ENCODE measurements at regions not wholly inside any gene's neighbourhood (a gene's known extent, or its start where the extent isn't known, plus 50 kb on each side); places are given as distances from the start of the nearest gene placed in this dataset.

- H3K36me3 ChIP-seq (ENCODE audit: control insufficient read depth in 2 of 3, insufficient read depth in 3 of 3, low read length in 3 of 3) = no peaks in the 10 kb centered on the region
- H3K9me3 ChIP-seq (ENCODE audit: control insufficient read depth in 2 of 3, insufficient read depth in 1 of 3, low read length in 3 of 3) = no peaks in the 10 kb centered on the region
- no peaks in the 10 kb centered on the region for H3K27me3 ChIP-seq (ENCODE audit: control insufficient read depth, insufficient read depth, low read length)
- no peaks in the 10 kb centered on the region for H3K4me1 ChIP-seq (ENCODE audit: control insufficient read depth in 2 of 3, insufficient read depth in 2 of 3, low read depth in 1 of 3, low read length in 3 of 3)
- no peak overlapping the region for H3K9ac ChIP-seq (ENCODE audit: low read length in 3 of 3)
- FAIRE-seq (no peak), DNase-seq (no peak)
- H3K4me3 ChIP-seq (ENCODE audit: low read length in 3 of 3) = no peak overlapping the region
- H3K27ac ChIP-seq (ENCODE audit: low read depth in 2 of 2, low read length in 2 of 2) = no peak overlapping the region
- no peak for TF ChIP-seq CTCF (IDR thresholded peaks at IDR 0.05; ENCODE audit: borderline replicate concordance, extremely low read depth, insufficient read depth)
- intact Hi-C loops (cut with DNase I) = no loop called here
Measured at GRCh38 chr4:62328526-62328925, 1128.4 kb downstream of the ADGRL3 start.

GRCh38 chr4:62327612-62328297 lies 1127.6 kb downstream of the ADGRL3 start:
- Histone ChIP-seq H3K9ac (ENCODE audit: low read length in 3 of 3) (no peak overlapping the region), H3K27me3 (ENCODE audit: control insufficient read depth, insufficient read depth, low read length) (no peaks in the 10 kb centered on the region), H3K27ac (ENCODE audit: low read depth in 2 of 2, low read length in 2 of 2) (no peak overlapping the region), H3K9me3 (ENCODE audit: control insufficient read depth in 2 of 3, insufficient read depth in 1 of 3, low read length in 3 of 3) (no peaks in the 10 kb centered on the region), H3K4me3 (ENCODE audit: low read length in 3 of 3) (no peak overlapping the region), H3K36me3 (ENCODE audit: control insufficient read depth in 2 of 3, insufficient read depth in 3 of 3, low read length in 3 of 3) (no peaks in the 10 kb centered on the region), H3K4me1 (ENCODE audit: control insufficient read depth in 2 of 3, insufficient read depth in 2 of 3, low read depth in 1 of 3, low read length in 3 of 3) (no peaks in the 10 kb centered on the region)
- DNase-seq = no peak
- no peak for FAIRE-seq
- intact Hi-C loops (cut with DNase I) = no loop called here
- no peak for TF ChIP-seq CTCF (IDR thresholded peaks at IDR 0.05; ENCODE audit: borderline replicate concordance, extremely low read depth, insufficient read depth)

GRCh38 chr4:62324215-62324614 lies 1124.1 kb downstream of the ADGRL3 start:
- Histone ChIP-seq H3K36me3 (ENCODE audit: control insufficient read depth in 2 of 3, insufficient read depth in 3 of 3, low read length in 3 of 3) (no peaks in the 10 kb centered on the region), H3K4me3 (ENCODE audit: low read length in 3 of 3) (no peak overlapping the region), H3K4me1 (ENCODE audit: control insufficient read depth in 2 of 3, insufficient read depth in 2 of 3, low read depth in 1 of 3, low read length in 3 of 3) (no peaks in the 10 kb centered on the region), H3K9me3 (ENCODE audit: control insufficient read depth in 2 of 3, insufficient read depth in 1 of 3, low read length in 3 of 3) (no peaks in the 10 kb centered on the region), H3K9ac (ENCODE audit: low read length in 3 of 3) (no peak overlapping the region), H3K27me3 (ENCODE audit: control insufficient read depth, insufficient read depth, low read length) (no peaks in the 10 kb centered on the region), H3K27ac (ENCODE audit: low read depth in 2 of 2, low read length in 2 of 2) (no peak overlapping the region)
- DNase-seq = no peak
- no peak for TF ChIP-seq CTCF (IDR thresholded peaks at IDR 0.05; ENCODE audit: borderline replicate concordance, extremely low read depth, insufficient read depth)
- intact Hi-C loops (cut with DNase I) = no loop called here
- FAIRE-seq = no peak

GRCh38 chr4:62320612-62321011 lies 1120.5 kb downstream of the ADGRL3 start:
- FAIRE-seq = no peak
- H3K4me1 ChIP-seq (ENCODE audit: control insufficient read depth in 2 of 3, insufficient read depth in 2 of 3, low read depth in 1 of 3, low read length in 3 of 3) = no peaks in the 10 kb centered on the region
- TF ChIP-seq CTCF (IDR thresholded peaks at IDR 0.05; ENCODE audit: borderline replicate concordance, extremely low read depth, insufficient read depth) = no peak

More at GRCh38 chr4:62320612-62321011, 1120.5 kb downstream of the ADGRL3 start:
- Histone ChIP-seq H3K9ac (ENCODE audit: low read length in 3 of 3) (no peak overlapping the region), H3K27ac (ENCODE audit: low read depth in 2 of 2, low read length in 2 of 2) (no peak overlapping the region), H3K4me3 (ENCODE audit: low read length in 3 of 3) (no peak overlapping the region), H3K9me3 (ENCODE audit: control insufficient read depth in 2 of 3, insufficient read depth in 1 of 3, low read length in 3 of 3) (peaks cover 0 to 3% (median 0%) of the 10 kb centered on the region in 3 donors), H3K27me3 (ENCODE audit: control insufficient read depth, insufficient read depth, low read length) (no peaks in the 10 kb centered on the region), H3K36me3 (ENCODE audit: control insufficient read depth in 2 of 3, insufficient read depth in 3 of 3, low read length in 3 of 3) (no peaks in the 10 kb centered on the region)
- no peak for DNase-seq
- intact Hi-C loops (cut with DNase I) = no loop called here
